HG03196 (cell line): ENCODE measurements at regions not wholly inside any gene's neighbourhood (a gene's known extent, or its start where the extent isn't known, plus 50 kb on each side); places are given as distances from the start of the nearest gene placed in this dataset.
"Not testable (repeated sequence)": the region's sequence is repeated elsewhere in the genome, so short reads cannot be mapped to it uniquely, and the experiment has no call there.

Experiments
- ATAC-seq: cut with Tn5 transposase; IDR thresholded peaks from one replicate; pipeline ENCODE4 v1.9.1; 2021; ENCODE audit not compliant: unreplicated experiment

DNA sequence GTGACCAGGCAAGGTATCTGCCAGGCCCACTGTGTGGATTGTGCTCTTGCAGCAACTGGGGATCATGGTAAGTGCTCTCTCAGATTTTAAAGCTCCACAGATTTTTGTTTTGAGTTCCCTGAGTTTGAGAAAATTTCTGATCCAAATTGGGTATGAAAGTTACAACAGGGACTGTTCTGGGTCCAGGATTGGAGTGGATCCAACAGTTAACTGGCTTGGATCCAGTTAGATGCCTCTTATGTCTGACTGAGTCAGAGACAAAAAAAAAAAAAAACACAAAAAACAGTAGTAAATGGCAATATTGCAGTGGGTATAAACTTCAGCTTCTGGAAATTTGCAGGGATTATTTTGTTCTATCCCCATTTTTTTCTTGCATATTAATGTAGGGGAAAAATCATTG, 598.8 kb downstream of the C12orf50 start:
- ATAC-seq: no peak

DNA sequence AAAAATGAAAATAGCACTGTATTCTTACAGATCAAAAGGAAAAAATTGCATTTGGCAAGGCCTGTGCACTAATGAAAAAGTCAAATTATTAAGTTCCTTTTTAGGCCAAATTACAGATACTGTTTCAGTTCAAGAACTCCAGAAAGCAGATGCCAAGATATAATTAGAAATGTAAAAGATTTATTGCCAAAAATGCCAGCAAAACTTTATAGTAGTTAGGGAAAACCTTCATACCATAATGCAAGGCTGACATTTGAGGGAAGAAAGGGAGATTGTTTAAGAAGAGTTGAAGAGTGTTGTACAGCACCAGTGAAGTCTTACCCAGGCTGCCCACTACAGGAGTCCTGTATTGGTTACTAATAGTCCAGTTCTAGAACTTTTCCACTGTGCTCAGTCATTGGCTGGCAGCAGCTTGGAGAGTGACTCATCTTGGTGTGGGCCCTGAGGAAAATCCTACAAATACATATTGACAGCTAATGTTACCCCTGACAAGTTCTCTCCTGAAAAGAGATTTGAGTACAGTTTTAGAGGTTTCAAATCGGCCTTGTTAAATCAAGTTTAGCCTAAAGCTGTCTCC, 600.4 kb downstream of the C12orf50 start:
- no peak for ATAC-seq

DNA sequence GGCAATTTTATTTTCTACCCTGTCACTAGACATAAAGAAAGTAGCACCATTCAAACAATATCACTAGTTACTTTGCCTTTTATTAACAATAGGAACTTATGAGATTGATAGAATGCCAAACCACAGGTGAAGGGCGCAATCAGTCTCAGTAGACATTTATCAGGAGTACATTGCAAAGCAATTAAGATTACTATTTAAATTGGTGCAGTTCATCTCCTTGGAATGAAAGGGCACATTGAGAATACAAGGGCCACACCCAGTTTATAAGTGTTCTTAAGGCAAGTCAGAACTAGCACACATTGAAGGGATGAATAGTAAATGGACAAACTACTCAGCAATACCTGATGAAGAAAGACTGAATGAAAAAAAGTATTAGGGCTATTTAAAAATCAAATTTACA, 601.4 kb downstream of the C12orf50 start:
- ATAC-seq: no peak

DNA sequence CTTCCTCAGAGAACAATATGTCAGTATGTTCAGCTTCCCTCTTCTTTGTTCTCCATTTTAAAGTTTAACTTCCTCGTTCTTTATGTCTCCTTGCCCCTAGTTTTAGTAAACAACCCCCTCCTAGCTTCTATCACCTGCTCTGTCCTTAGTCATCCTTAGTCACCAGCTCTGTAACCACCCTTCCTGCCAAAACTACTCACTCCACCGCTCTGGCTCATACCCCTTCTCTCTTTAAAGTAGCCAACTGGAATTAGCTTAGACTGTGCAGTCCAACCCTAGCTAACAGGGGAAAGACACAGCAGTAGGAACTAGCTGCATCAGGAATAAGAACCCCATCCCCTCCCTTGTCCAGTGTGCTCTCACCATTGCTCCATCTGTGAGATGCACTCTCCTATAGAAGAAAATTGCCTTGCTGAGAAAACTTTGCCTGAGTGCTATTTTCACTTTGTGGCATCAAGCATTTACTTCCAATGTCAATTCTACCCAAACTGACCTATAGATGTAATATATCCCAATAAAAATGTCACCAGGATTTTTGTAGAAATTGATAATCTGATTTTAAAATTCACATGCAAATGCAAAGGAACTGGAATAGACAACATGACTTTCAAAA, 603.2 kb downstream of the C12orf50 start:
- no peak for ATAC-seq

DNA sequence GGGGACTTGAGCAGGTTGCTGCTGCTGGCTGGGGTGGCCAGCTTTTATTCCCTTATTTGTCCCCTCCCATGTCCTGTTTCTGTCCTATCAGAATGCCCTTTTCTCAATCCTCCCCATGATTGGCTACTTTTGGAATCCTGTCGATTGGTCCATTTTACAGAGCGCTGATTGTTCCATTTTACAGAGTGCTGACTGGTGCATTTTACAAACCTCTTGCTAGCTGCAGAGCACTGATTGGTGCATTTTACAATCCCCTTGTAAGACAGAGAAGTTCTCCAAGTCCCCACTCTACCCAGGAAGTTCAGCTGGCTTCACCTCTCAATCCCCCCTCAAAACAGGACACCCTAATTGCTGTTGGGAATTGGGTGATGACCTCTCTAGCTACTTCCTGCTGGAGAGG, 608.0 kb downstream of the C12orf50 start:
- not testable (repeated sequence) for ATAC-seq

DNA sequence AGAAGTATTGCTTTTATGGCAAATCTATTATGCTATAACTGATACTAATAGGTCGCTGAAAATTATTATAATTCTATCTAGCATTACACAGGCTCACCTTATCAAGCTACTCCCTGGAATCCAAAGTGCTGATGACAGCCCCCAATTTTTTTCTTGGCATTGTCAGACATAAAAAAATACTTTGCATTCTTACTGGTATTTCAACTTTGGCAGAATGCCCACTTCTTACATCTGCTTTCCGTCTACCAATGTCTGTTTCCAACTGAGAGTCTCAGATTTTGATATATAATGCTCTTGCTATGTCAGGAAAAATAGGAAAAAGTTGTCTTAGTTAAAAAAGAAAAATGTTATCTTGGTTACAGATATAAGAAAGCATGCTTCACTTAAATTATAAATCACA, 615.4 kb downstream of the C12orf50 start:
- ATAC-seq: no peak

DNA sequence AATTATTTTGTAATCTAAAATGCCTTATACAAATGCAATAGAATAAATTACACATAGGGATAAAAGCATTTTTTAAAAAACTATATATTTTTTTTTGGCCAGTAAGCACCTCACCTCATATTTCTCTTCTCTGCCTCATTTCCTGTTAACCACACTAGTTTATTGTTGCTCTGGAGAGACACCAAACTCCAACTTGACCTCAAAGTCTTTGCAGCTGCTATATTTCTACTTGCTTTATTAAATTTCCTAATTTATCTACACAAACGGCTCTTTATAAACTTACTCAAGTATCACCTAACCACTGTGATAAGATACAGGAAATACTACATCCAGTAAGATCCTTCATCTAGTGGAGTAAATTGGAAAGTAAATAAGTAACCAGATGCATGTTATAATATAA, 622.3 kb downstream of the C12orf50 start:
- no peak for ATAC-seq

DNA sequence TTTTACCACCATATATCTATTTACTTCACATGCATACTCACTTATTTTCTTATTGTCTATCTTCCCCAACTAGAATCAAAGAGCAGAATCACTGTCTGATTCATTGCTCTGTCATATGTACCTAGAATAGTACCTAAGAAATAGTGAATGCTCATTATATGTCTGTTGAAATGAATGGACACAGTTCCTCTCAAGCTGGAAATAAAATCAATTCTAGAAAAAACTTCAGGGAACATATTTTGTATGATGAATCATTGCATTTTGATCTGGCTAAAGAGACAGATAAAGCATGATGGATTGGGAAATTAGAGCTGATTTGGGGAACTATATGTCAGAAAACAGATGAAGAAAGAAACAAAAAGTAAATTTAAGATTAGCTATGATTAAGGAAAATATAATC, 623.3 kb downstream of the C12orf50 start:
- no peak for ATAC-seq

DNA sequence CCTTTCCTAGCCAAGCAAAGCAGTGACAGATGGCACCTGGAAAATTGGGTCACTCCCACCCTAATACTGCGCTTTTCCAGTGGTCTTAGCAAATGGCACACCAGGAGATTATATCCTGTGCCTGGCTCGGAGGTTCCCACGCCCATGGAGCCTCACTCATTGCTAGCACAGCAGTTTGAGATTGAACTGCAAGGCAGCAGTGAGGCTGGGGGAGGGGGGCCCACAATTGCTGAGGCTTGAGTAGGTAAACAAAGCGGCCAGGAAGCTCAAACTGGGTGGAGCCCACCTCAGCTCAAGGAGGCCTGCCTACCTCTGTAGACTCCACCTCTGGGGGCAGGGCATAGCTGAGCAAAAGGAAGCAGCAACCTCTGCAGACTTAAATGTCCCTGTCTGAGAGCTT, 635.0 kb downstream of the C12orf50 start:
- ATAC-seq: not testable (repeated sequence)

DNA sequence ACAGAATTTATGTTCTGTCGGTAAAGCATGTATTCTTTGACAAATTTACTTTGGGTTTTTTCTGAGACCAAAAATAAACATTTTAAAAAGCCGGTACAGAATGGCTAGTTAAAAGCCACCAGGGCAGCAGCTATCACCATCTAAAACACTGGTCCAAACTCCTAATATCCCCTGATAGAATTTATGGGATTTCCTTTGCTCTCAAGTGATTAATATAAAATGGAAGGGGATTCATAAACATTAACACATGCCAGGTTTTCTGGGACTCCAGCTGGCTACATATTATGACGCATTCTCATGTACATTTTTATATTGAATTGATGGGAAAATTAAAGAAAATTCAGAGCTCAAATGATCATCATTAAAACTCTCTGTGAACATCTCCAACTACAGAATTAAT, 640.8 kb downstream of the C12orf50 start:
- no peak for ATAC-seq

DNA sequence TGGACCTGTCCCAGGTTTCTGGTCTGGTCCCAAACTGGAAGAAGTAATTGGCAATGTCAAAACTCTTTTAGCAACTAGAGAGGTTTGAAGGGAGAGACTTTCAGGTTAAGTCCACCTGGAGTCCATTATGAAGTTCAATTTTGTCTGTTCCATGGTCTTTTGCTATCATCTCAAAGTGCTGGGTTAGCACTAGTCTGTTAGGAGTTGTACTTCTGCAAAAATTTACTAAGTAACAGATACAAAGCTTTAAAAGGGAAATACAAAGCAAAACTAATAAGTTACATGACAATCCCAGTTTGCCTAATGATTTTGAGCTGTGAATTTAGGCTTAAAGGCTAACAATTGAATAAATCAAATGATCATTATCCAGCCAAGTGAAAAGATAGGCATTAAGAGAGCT, 643.9 kb downstream of the C12orf50 start:
- ATAC-seq: no peak

DNA sequence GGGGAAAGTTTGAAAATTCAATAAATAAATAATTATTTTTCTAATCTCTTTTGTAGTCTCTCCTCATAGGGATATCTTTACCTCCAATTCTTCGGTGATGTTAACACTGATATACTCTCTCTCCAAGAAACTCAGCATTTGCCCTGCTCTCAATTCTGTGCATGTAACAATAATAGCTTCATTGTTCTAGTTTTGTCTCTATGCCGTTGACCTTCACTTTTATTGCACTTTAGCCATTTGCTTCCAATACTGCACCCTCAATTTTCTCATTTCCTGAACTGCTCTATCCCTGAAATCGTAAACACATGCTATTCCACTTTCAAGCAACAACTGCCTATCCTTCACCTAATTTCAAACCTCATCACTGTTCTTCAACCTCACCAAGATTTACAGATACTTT, 645.0 kb downstream of the C12orf50 start:
- ATAC-seq: no peak

DNA sequence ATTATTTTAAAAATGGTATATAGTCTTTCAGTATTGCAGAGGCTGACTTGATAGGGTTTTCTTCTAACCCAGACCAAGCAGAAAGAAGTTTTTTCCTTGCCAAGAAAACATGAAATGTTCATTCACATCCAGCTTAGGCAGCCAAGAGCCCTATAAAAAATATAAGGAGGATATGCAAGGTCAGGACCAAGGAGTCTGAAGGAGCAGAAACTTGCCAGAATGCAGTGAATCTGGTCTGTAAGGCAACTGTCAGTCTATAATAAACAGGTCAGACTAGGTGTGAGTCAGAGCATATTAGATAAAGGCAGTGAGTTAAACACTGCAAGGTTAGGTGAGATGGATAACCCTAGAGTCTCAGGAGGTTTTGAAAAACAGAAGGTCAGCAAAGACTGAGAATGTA, 645.5 kb downstream of the C12orf50 start:
- ATAC-seq: no peak

DNA sequence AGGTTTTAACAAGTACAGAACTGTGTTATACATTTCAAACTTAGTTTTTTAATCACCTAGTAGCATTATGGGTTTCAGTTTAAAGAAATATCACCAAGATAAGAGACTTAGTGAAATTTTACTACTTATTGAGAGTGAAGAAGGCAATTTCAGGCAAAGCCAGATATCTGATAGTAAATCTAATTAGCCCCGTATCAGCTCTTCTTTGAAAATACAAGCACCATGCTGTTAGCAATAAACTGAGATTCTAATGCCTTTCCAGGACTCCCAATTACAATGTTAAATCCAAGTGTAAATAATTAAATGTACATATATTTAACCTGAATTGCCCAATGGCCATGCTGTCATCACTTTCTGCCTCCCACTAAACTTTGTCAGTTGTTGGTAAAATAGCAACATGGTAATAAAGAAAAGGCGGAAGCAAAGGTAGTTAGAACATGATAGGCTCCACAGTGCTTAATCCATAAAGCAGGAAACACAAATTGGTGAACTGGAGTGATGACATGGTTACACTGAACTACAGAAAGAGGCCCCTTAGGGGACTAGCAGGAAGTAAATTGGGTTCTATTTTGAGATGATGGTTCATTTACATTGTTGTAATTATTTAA, 646.1 kb downstream of the C12orf50 start:
- no peak for ATAC-seq

DNA sequence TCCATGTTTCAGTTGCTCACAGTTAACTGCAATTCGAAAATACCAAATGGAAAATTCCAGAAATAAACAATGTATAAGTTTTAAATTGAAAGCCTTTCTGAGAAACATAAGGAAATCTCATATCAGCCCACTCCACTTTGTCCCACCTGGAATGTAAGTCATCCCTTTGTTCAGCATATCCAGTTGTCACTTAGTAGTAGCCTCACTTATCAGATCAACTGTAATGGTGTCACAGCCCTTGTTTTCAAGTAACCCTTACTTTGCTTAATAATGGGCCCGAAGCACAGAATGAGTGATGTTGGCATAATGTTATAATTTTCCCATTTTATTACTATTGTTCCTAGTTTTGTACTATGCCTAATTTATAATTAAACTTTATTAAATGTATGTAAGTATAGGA, 646.8 kb downstream of the C12orf50 start:
- no peak for ATAC-seq

DNA sequence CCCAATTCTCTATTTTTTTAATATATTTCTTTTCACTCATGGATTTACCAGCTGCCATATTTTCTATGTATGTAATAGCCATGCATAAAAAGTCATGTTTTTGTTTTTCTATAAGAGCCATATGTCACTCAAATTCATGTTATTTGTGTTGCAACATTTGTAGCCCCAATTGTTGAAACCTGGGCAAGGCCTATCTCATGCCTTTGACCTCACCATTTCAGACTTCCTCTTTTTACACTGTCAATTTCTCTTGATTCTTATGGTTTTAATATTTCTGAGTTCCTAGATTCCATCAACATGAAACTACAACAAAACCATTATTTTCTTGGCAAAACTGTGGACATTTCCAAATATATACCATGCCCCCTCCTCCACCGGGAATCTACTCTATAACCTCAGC, 647.5 kb downstream of the C12orf50 start:
- no peak for ATAC-seq

DNA sequence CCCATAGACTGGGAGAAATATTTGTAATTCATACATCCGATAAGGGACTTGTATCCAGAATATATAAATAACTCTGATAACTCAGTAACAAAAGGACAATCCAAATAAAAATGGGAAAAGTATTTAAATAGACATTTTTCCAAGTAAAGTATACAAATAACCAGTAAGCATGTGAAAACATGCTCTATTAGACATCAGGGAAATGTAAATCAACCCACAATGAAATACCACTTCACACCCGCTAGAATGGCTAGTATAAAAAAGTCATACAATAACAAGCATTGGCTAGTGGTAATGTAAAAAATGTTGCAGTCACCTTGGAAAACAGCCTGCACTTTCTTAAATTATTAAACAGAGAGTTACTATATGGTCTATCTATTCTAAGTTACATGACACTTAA, 650.7 kb downstream of the C12orf50 start:
- ATAC-seq: no peak

DNA sequence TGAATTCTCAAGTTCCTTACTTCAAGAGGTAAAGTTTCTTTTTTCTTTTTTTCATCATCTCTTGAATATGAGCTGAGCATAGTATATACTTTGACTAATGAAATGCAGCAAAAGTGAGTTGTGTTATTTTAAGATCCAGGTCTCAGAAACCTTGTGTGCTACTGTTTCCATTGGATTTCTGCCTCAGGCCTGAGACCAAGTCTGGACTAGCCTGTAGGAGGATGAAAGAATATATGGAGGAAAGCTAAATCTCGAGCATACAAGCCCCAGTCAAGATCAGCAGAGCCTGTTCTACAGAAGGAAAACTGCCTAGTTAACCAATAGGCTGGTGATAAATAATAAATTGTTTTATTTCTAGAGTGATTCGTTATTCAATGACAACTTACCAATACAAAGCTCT, 652.5 kb downstream of the C12orf50 start:
- ATAC-seq: no peak

DNA sequence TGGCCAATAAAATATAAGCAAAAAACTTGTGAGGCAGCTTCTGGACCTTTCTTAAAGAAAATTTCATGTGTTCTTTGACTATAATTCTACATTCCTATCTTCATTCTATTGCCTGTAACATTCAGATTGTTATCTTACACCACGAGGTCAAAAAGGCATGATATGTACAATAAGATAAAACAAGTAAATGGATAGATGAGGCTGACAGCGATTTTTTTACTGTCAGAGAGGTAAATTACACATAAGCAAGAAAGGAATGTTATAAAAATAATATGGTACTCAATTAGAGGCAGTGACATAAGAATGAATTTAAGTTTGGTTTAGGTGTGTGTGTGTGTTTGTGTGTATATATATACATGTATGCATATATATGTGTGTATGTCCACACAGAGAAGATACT, 660.0 kb downstream of the C12orf50 start:
- ATAC-seq: no peak

DNA sequence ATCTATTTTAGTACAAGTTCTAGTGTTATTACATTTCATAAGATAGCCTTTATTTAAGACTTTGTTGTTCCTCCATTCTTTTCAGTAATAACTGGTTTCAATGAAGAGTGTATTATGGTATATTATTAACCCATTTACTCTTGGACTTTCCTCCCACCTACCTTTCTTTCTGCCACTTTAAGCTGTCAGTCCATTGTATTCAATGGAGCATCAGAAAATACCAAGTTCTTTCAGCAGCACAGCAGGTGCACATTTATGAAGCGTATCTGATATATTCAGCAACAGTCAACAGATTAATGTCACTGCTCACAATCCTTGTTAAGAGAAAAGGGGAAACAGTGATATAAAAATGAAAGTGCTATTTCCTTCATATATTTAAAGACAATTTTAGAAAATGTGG, 660.9 kb downstream of the C12orf50 start:
- ATAC-seq: no peak

DNA sequence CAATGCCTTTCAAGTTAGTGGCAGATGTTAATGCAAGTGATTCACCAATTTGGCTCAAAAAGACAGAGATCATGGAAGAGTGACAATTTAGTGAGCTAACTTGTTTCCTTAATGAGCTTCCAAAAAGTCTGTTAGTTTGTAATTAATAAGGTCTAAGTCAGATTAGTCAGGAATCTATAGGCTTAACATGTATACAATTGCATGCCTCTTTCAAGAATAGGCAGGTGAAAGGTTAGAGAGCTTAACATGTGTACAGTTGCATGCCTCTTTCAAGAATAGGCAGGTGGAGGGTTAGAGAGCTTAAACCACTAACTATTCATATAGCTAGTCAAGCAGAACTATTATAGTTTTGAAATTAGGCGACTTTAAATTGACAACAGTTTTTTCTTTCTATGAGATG, 663.8 kb downstream of the C12orf50 start:
- ATAC-seq: no peak

DNA sequence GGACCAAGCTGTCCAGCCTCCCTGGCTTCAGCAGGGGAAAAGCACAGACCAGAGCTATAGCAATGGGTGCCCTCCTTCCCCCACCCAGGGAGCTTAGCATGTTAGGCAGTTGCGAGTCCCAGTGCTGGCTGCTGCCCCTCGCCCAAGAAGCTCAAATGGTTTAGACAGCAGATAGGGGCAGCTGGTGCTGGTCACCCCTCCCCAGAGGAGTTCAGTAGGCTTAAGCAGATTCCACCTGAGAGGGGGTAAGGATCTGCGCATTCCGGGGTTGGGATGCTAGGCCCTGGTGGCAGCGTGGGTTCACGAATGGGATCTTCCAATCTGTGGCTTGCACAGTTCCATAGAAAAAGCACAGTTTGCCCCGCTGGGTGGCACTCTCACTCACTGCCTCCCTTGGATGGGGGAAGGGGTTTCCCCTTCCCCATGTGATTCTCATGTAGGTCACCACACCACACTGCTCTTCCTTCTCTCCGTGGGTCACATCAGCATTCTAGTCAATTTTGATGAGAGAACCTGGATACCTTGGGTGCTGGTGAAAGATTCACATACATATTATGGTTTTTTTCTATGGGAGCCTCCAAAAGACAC, 665.6 kb downstream of the C12orf50 start:
- ATAC-seq: no peak

DNA sequence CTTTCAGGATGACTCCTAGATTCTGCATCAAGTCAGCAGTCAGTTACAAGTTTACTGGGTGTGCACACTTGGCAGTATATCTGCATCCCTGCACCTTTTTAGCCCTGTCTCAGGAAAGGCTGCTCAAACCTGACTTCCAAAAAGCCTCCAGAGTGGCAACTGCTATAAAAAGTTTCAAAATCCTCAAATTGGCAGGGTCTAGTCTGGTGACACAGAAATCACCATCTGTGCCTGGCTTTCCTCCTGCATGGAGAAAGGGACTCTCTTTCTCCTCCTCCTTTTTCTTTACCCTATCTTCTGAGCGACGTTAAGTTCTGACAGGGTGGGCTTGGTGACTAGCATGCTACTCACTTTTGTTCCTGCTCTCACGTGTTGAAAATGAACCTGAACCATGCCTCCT, 679.5 kb downstream of the C12orf50 start:
- no peak for ATAC-seq
